Stimulated activated CD4-positive, alpha-beta T cell treated with anti-CD3 and anti-CD28 coated beads, Interleukin-15, amount 100 ng/mL, for 48 hours (primary cell): ENCODE measurements at regions not wholly inside any gene's neighbourhood (a gene's known extent, or its start where the extent isn't known, plus 50 kb on each side); places are given as distances from the start of the nearest gene placed in this dataset.
"Not testable (repeated sequence)": the region's sequence is repeated elsewhere in the genome, so short reads cannot be mapped to it uniquely, and the experiment has no call there.

Experiments
- DNase-seq, 2 donors: peaks; one replicate each; pipeline ENCODE4 v3.0.0-alpha.2; 2020; ENCODE audit warnings: low read depth in 2 of 2

- no peak for DNase-seq
These were observed 1567.4 kb downstream of the EFNB2 start for GRCh38 chr13:104967836-104968630.

- no peak for DNase-seq
These were observed 1568.1 kb downstream of the EFNB2 start for GRCh38 chr13:104967376-104967775.

GRCh38 chr13:104962411-104962810, 1573.1 kb downstream of the EFNB2 start:
- DNase-seq = no peak

GRCh38 chr13:104961246-104961645, 1574.2 kb downstream of the EFNB2 start:
- no peak for DNase-seq

GRCh38 chr13:104954210-104954609, 1581.3 kb downstream of the EFNB2 start:
- no peak for DNase-seq

- DNase-seq = no peak
These were observed 1581.9 kb downstream of the EFNB2 start for GRCh38 chr13:104953588-104953987.

- DNase-seq = no peak
These were observed 1585.4 kb downstream of the EFNB2 start for GRCh38 chr13:104949840-104950740.

- DNase-seq = no peak
These were observed 1591.3 kb downstream of the EFNB2 start for GRCh38 chr13:104944176-104944575.

GRCh38 chr13:104943331-104943730, 1592.1 kb downstream of the EFNB2 start:
- DNase-seq = no peak

GRCh38 chr13:104937881-104938280, 1597.6 kb downstream of the EFNB2 start:
- no peak for DNase-seq

- no peak for DNase-seq
These were observed 1599.2 kb downstream of the EFNB2 start for GRCh38 chr13:104936304-104936703.

GRCh38 chr13:104920513-104920912, 1614.9 kb downstream of the EFNB2 start:
- DNase-seq = not testable (repeated sequence)

GRCh38 chr13:104920091-104920490, 1615.4 kb downstream of the EFNB2 start:
- DNase-seq = no peak

GRCh38 chr13:104900191-104900817, 1635.2 kb downstream of the EFNB2 start:
- DNase-seq = no peak

GRCh38 chr13:104898484-104898883, 1637.0 kb downstream of the EFNB2 start:
- no peak for DNase-seq

GRCh38 chr13:104895521-104895920, 1639.9 kb downstream of the EFNB2 start:
- no peak for DNase-seq

- no peak for DNase-seq
These were observed 1660.3 kb downstream of the EFNB2 start for GRCh38 chr13:104875038-104875754.

- no peak for DNase-seq
These were observed 1663.3 kb downstream of the EFNB2 start for GRCh38 chr13:104872153-104872552.

- DNase-seq = no peak
These were observed 1664.0 kb downstream of the EFNB2 start for GRCh38 chr13:104871456-104871855.

GRCh38 chr13:104869501-104869900, 1666.0 kb downstream of the EFNB2 start:
- no peak for DNase-seq

- no peak for DNase-seq
These were observed 1666.7 kb downstream of the EFNB2 start for GRCh38 chr13:104868806-104869205.

GRCh38 chr13:104855581-104855980, 1679.9 kb downstream of the EFNB2 start:
- no peak for DNase-seq
